ENCODE measurements at regions not wholly inside any gene's neighbourhood (a gene's known extent, or its start where the extent isn't known, plus 50 kb on each side); places are given as distances from the start of the nearest gene placed in this dataset.

- Histone ChIP-seq H3K9me3 (no peaks in the 10 kb centered on the region), H3K4me3 (no peak overlapping the region), H3K4me2 (no peak overlapping the region), H3K27ac (no peak overlapping the region), H3K4me1 (no peaks in the 10 kb centered on the region)
- ATAC-seq (no peak), DNase-seq (ENCODE audit: low read depth in 1 of 2, low spot score in 1 of 2) (no peak), FAIRE-seq (no peak)
- ChIA-PET CTCF (no interaction called here), POLR2A (no interaction called here)
- TF ChIP-seq ESRRA (IDR thresholded peaks at IDR 0.05; ENCODE audit: borderline replicate concordance, low read length) = no peak
- no peak for TF ChIP-seq RAD21 (conservative IDR thresholded peaks at IDR 0.05 in 1 of 2, IDR thresholded peaks at IDR 0.05 in 1 of 2)
- 6% methylated on average over 4 of the region's 4 CpGs for WGBS (ENCODE audit: missing lambda C conversion rate)
These were observed 488.0 kb upstream of the ZNF385D start for GRCh38 chr3:22239011-22239410.

GRCh38 chr3:22241110-22241509, 490.1 kb upstream of the ZNF385D start:
- TF ChIP-seq MAFK (IDR thresholded peaks at IDR 0.05; ENCODE audit: partially characterized antibody) = no peak
- TF ChIP-seq EHMT2 (IDR thresholded peaks at IDR 0.05; ENCODE audit: low read depth) = no peak
- WGBS (ENCODE audit: missing lambda C conversion rate) = 0% methylated on average over 2 of the region's 2 CpGs
- DNase-seq (ENCODE audit: low read depth in 1 of 2, low spot score in 1 of 2) (no peak), ATAC-seq (no peak), FAIRE-seq (no peak)
- CTCF ChIA-PET = no interaction called here
- Histone ChIP-seq H3K4me2 (no peak overlapping the region), H3K27ac (no peak overlapping the region), H3K4me1 (no peaks in the 10 kb centered on the region), H3K9me3 (no peaks in the 10 kb centered on the region), H3K4me3 (no peak overlapping the region)
- POLR2A ChIA-PET = no interaction called here

DNA sequence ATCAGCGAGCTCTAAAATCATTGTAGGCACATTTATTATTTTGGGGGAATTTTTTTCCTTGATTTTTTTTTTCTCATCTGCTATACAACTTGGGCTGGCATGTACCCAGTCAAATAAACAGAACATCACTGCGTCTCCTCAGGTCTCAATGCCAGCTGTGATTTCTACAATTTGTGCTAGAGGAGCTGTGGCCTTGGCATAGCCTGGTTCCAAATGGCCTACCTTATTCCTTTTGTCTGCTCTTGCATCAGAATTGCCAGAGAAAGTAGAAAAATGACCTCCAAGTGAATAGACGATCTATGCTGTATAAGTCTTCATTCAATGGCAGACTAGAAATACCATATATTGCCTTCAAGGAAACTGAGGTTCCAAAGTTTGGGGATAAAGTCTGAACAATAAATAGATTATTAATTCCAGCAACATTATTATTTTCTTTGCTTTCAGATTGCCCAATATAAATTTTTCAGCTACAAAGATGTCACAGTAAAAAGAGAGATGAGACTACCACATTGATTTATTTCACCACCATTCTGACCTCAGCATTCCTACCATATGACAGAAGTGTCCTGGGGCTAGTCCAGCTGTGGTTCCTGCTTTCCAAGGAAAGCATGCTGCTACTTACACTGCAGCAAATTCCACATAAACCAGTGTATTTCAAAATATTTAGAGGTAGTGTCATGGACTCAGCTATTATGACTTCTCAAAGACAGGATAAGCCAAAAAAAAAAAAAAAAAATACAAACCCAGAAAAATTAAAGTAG, 493.9 kb upstream of the ZNF385D start:
- H3K27ac ChIP-seq = no peak overlapping the region
- FAIRE-seq (no peak), ATAC-seq (no peak), DNase-seq (ENCODE audit: low read depth in 1 of 2, low spot score in 1 of 2) (peak in 1 of 2 experiments; percentile 8)
- H3K4me1 ChIP-seq = no peaks in the 10 kb centered on the region
- no peak overlapping the region for H3K4me2 ChIP-seq
- CTCF ChIA-PET = no interaction called here
- H3K4me3 ChIP-seq = no peak overlapping the region
- no peaks in the 10 kb centered on the region for H3K9me3 ChIP-seq
- WGBS (ENCODE audit: missing lambda C conversion rate) = 22% methylated on average over 3 of the region's 3 CpGs
- TF ChIP-seq MYC (IDR thresholded peaks at IDR 0.05; ENCODE audit: borderline replicate concordance, low read length) (no peak), RCOR1 (IDR thresholded peaks at IDR 0.05; ENCODE audit: low read depth, low read length) (no peak), BCL3 (IDR thresholded peaks at IDR 0.05) (no peak), EHF (CRISPR knock-in tag; IDR thresholded peaks at IDR 0.05) (no peak), EHMT2 (IDR thresholded peaks at IDR 0.05; ENCODE audit: low read depth) (no peak), HOXB5 (CRISPR knock-in tag; IDR thresholded peaks at IDR 0.05) (no peak)
- POLR2A ChIA-PET = no interaction called here

GRCh38 chr3:22245811-22246583, 495.0 kb upstream of the ZNF385D start:
- H3K4me1 ChIP-seq = no peaks in the 10 kb centered on the region
- TF ChIP-seq BCL3 (IDR thresholded peaks at IDR 0.05) = no peak
- TF ChIP-seq EHF (CRISPR knock-in tag; IDR thresholded peaks at IDR 0.05) = no peak
- TF ChIP-seq HEYL (CRISPR knock-in tag; IDR thresholded peaks at IDR 0.05) = no peak
- no peak for TF ChIP-seq SREBF2 (IDR thresholded peaks at IDR 0.05)
- TF ChIP-seq RARB (CRISPR knock-in tag; IDR thresholded peaks at IDR 0.05) = no peak
- no peak for TF ChIP-seq HOXB5 (CRISPR knock-in tag; IDR thresholded peaks at IDR 0.05)
- TF ChIP-seq MAZ (IDR thresholded peaks at IDR 0.05; ENCODE audit: borderline replicate concordance, low read depth, low read length) = no peak
- TF ChIP-seq EP300 (IDR thresholded peaks at IDR 0.05) = no peak
- TF ChIP-seq FOXS1 (CRISPR knock-in tag; IDR thresholded peaks at IDR 0.05) = no peak
- no peak for TF ChIP-seq E2F6 (IDR thresholded peaks at IDR 0.05; ENCODE audit: borderline replicate concordance, low read depth)
- TF ChIP-seq TFCP2L1 (CRISPR knock-in tag; IDR thresholded peaks at IDR 0.05) = no peak
- no peak for TF ChIP-seq TP53 (CRISPR knock-in tag; IDR thresholded peaks at IDR 0.05)
- no peak for TF ChIP-seq ZFP36 (IDR thresholded peaks at IDR 0.05; ENCODE audit: borderline replicate concordance, partially characterized antibody)
- WGBS (ENCODE audit: missing lambda C conversion rate) = 8% methylated on average over 3 of the region's 3 CpGs
- ATAC-seq (no peak), FAIRE-seq (no peak), DNase-seq (ENCODE audit: low read depth in 1 of 2, low spot score in 1 of 2) (no peak)
- no peaks in the 10 kb centered on the region for H3K9me3 ChIP-seq
- no peak overlapping the region for H3K4me3 ChIP-seq
- ChIA-PET POLR2A (no interaction called here), CTCF (no interaction called here)
- H3K27ac ChIP-seq = no peak overlapping the region
- H3K4me2 ChIP-seq = no peak overlapping the region
